Neural progenitor cell (in vitro differentiated cells): ENCODE measurements at regions not wholly inside any gene's neighbourhood (a gene's known extent, or its start where the extent isn't known, plus 50 kb on each side); places are given as distances from the start of the nearest gene placed in this dataset.

ENCODE experiments used
- DNase-seq: peaks from one replicate; pipeline ENCODE4 v3.0.0-alpha.2; 2016; ENCODE audit warnings: low spot score
- H2AFZ ChIP-seq: fragments of 200-600 bp; sonication (generic); replicated peaks from 2 replicates; pipeline ENCODE4 v1.6.1; 2016; ENCODE audit warnings: antibody characterized with exemption
- H3F3A ChIP-seq: fragments of 200-600 bp; sonication (generic); 2 replicates; pipeline ENCODE4 v1.6.1; 2016; ENCODE audit warnings: antibody characterized with exemption, low read depth
- H3K27ac ChIP-seq: fragments of 200-600 bp; sonication (generic); 2 replicates; pipeline ENCODE4 v1.5.1; 2016; ENCODE audit warnings: mild to moderate bottlenecking
- H3K27me3 ChIP-seq: fragments of 200-600 bp; sonication (generic); 2 replicates; pipeline ENCODE4 v1.6.1; 2016; ENCODE audit warnings: mild to moderate bottlenecking, moderate library complexity
- H3K36me3 ChIP-seq: fragments of 200-600 bp; sonication (generic); 2 replicates; pipeline ENCODE4 v1.5.1; 2016
- H3K4me1 ChIP-seq: fragments of 200-600 bp; sonication (generic); 2 replicates; pipeline ENCODE4 v1.6.1; 2016; ENCODE audit warnings: mixed run types
- H3K4me2 ChIP-seq: fragments of 200-600 bp; sonication (generic); 2 replicates; pipeline ENCODE4 v1.6.1; 2016
- H3K4me3 ChIP-seq: fragments of 200-600 bp; sonication (generic); 2 replicates; pipeline ENCODE4 v1.5.1; 2016
- H3K79me2 ChIP-seq: fragments of 200-600 bp; sonication (generic); 2 replicates; pipeline ENCODE4 v1.6.1; 2016; ENCODE audit warnings: low read depth
- H3K9ac ChIP-seq: fragments of 200-600 bp; sonication (generic); 2 replicates; pipeline ENCODE4 v1.6.1; 2016
- H3K9me3 ChIP-seq: fragments of 200-600 bp; sonication (generic); 2 replicates; pipeline ENCODE4 v1.5.1; 2016; ENCODE audit warnings: low read depth
- H4K20me1 ChIP-seq: fragments of 200-600 bp; sonication (generic); 2 replicates; pipeline ENCODE4 v1.6.1; 2016; ENCODE audit warnings: low read depth
- H3K27ac Mint-ChIP-seq: 3 replicates; pipeline ENCODE4 v1.8.0; 2021; ENCODE audit warnings: mixed read lengths
- H3K27me3 Mint-ChIP-seq: 2 replicates; pipeline ENCODE4 v1.8.0; 2022; ENCODE audit warnings: low read depth, mild to moderate bottlenecking, inconsistent platforms, moderate library complexity, mixed read lengths; ENCODE audit not compliant: insufficient read depth
- H3K36me3 Mint-ChIP-seq: 3 replicates; pipeline ENCODE4 v1.8.0; 2021; ENCODE audit warnings: mixed read lengths
- H3K4me1 Mint-ChIP-seq: 3 replicates; pipeline ENCODE4 v1.8.0; 2021; ENCODE audit warnings: mixed read lengths
- H3K4me3 Mint-ChIP-seq: 3 replicates; pipeline ENCODE4 v1.8.0; 2021; ENCODE audit warnings: mild to moderate bottlenecking, moderate library complexity, mixed read lengths
- H3K9me3 Mint-ChIP-seq: 3 replicates; pipeline ENCODE4 v1.8.0; 2020; ENCODE audit warnings: mixed read lengths
- CTCF ChIP-seq: fragments of 200-600 bp; sonication (generic); IDR thresholded peaks from 2 replicates; pipeline ENCODE4 v1.5.1; 2017; ENCODE audit warnings: antibody characterized with exemption, mild to moderate bottlenecking
- EZH2 ChIP-seq: fragments of 200-600 bp; sonication (generic); IDR thresholded peaks from 2 replicates; pipeline ENCODE4 v1.6.1; 2017; ENCODE audit warnings: antibody characterized with exemption, mild to moderate bottlenecking, moderate library complexity
- EZH2phosphoT487 ChIP-seq: fragments of 200-600 bp; sonication (generic); IDR thresholded peaks from 2 replicates; pipeline ENCODE4 v1.6.1; 2017; ENCODE audit warnings: antibody characterized with exemption

- H3K27ac ChIP-seq = no peak overlapping the region
- H4K20me1 ChIP-seq = no peaks in the 10 kb centered on the region
- H3K27ac Mint-ChIP-seq = no peak overlapping the region
- H3K79me2 ChIP-seq = no peaks in the 10 kb centered on the region
- H3K9me3 Mint-ChIP-seq = no peaks in the 10 kb centered on the region
- no peak overlapping the region for H3K4me2 ChIP-seq
- TF ChIP-seq EZH2 (no peak), CTCF (no peak), EZH2phosphoT487 (no peak)
- no peak overlapping the region for H3K9ac ChIP-seq
- no peaks in the 10 kb centered on the region for H3K4me1 ChIP-seq
- no peak overlapping the region for H2AFZ ChIP-seq
- no peaks in the 10 kb centered on the region for H3K9me3 ChIP-seq
- peaks cover 5% of the 10 kb centered on the region for H3K27me3 Mint-ChIP-seq
- H3K4me1 Mint-ChIP-seq = no peaks in the 10 kb centered on the region
- no peaks in the 10 kb centered on the region for H3K36me3 Mint-ChIP-seq
- H3K4me3 Mint-ChIP-seq = no peak overlapping the region
- H3K4me3 ChIP-seq = no peak overlapping the region
- no peak for DNase-seq
- no peaks in the 10 kb centered on the region for H3K27me3 ChIP-seq
- no peaks in the 10 kb centered on the region for H3F3A ChIP-seq
- no peaks in the 10 kb centered on the region for H3K36me3 ChIP-seq
These were observed 1336.5 kb upstream of the SLC39A10 start for GRCh38 chr2:194320520-194320919.

DNA sequence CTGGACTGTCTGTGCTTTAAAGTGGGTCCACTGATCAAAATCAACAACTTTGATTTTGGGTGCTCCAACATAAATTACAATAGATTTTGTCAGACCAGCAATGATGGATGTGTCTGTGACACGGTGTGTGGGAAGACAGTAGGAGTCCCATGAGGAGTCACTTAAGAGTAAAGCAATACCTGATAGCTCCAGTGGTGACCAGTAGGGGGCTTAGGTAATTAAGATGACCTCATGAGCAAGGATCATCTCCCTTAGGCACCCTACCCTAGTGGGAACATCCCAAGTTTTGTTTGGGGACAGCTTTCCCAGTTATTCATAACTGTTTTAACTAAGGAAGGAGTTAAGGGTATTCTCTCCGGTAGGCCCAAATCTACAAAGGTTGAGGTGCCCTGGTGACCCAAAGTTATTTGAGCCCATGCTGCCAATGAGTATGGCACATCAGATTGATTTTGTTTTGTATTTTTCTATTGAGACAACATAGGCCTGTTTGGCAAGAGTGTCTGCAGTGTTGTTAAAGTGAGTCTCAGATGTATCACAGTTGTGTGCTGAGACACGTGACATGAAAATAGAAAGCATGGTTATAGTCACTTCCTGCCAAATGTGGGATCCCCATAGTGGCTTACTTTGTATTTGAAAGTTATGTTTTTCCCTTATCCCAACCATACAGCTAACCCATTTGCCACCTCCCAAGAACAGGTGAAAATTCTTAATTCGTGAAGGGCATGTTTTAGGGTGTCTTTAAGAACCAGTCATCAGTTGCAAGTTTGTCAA is 1337.6 kb upstream of the SLC39A10 start:
- TF ChIP-seq CTCF (peak; percentile 47), EZH2 (no peak), EZH2phosphoT487 (no peak)
- no peaks in the 10 kb centered on the region for H3F3A ChIP-seq
- no peak overlapping the region for H3K9ac ChIP-seq
- no peaks in the 10 kb centered on the region for H3K36me3 Mint-ChIP-seq
- no peak overlapping the region for H2AFZ ChIP-seq
- H3K27ac ChIP-seq = no peak overlapping the region
- no peak overlapping the region for H3K4me3 ChIP-seq
- H3K9me3 ChIP-seq = no peaks in the 10 kb centered on the region
- no peaks in the 10 kb centered on the region for H3K4me1 Mint-ChIP-seq
- no peaks in the 10 kb centered on the region for H3K79me2 ChIP-seq
- H3K4me1 ChIP-seq = no peaks in the 10 kb centered on the region
- no peak overlapping the region for H3K27ac Mint-ChIP-seq
- no peak overlapping the region for H3K4me3 Mint-ChIP-seq
- H3K36me3 ChIP-seq = no peaks in the 10 kb centered on the region
- no peaks in the 10 kb centered on the region for H3K9me3 Mint-ChIP-seq
- peaks cover 5% of the 10 kb centered on the region for H3K27me3 Mint-ChIP-seq
- H3K27me3 ChIP-seq = no peaks in the 10 kb centered on the region
- peak; percentile 28 for DNase-seq
- H4K20me1 ChIP-seq = no peaks in the 10 kb centered on the region
- no peak overlapping the region for H3K4me2 ChIP-seq

DNA sequence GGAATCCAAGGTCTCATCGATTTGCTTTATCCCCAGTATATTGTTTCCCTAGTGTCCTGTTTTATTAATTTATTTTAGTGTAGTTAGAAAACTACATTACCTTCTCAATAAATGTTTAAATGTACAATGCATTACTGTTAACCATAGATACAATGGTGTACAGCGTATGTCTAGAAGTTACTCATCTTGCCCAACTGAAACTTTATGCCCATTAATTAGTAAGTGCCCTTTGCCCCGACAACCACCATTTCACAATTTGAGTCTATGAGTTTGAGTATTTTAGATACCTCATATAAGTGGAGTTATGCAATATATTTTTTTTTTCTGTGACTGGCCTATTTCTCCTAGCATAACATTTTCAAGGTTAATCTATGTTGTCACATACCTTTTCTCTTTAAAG is 1343.0 kb upstream of the SLC39A10 start:
- no peak overlapping the region for H2AFZ ChIP-seq
- no peak for TF ChIP-seq EZH2phosphoT487
- TF ChIP-seq CTCF = no peak
- no peak for TF ChIP-seq EZH2
- no peaks in the 10 kb centered on the region for H3K79me2 ChIP-seq
- no peaks in the 10 kb centered on the region for H3K36me3 ChIP-seq
- H3K4me1 ChIP-seq = no peaks in the 10 kb centered on the region
- no peak overlapping the region for H3K4me2 ChIP-seq
- Mint-ChIP-seq H3K27me3 (no peaks in the 10 kb centered on the region), H3K36me3 (no peaks in the 10 kb centered on the region), H3K27ac (no peak overlapping the region), H3K9me3 (no peaks in the 10 kb centered on the region), H3K4me1 (no peaks in the 10 kb centered on the region), H3K4me3 (no peak overlapping the region)
- H3K9me3 ChIP-seq = no peaks in the 10 kb centered on the region
- no peak for DNase-seq
- H3K4me3 ChIP-seq = no peak overlapping the region
- H3F3A ChIP-seq = no peaks in the 10 kb centered on the region
- H3K27me3 ChIP-seq = no peaks in the 10 kb centered on the region
- H3K27ac ChIP-seq = no peak overlapping the region
- H4K20me1 ChIP-seq = no peaks in the 10 kb centered on the region
- no peak overlapping the region for H3K9ac ChIP-seq
